ENCODE measurements at regions not wholly inside any gene's neighbourhood (a gene's known extent, or its start where the extent isn't known, plus 50 kb on each side); places are given as distances from the start of the nearest gene placed in this dataset.

DNA sequence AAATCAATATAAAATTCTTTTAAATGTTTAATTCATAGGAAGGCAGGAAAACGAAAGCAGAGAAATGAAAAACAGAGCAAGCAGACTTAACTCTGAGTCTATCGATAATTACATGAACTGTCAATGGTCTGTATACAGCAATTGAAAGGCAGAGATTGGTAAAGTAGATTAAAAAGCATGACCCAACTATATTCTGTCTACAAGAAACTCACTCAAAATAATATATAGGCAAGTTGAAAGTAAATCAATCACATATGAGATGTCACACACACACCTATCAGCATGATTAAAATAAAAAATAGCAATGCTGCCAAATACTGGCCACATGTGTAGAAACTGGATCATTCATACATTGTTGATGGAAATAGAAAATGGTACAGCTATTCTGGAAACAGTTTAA is 136.4 kb upstream of the CYP1B1 start:
- no peak overlapping the region for H3K27ac Mint-ChIP-seq

More for the DNA sequence above, 136.4 kb upstream of the CYP1B1 start:
- Histone ChIP-seq H2BK20ac (ENCODE audit: low read depth, low read length, poor library complexity, severe bottlenecking) (no peak overlapping the region), H3K4me2 (ENCODE audit: insufficient read depth, insufficient read length, low read length) (no peak overlapping the region), H2BK15ac (ENCODE audit: low read depth, low read length) (no peak overlapping the region), H3K18ac (ENCODE audit: insufficient read length, low read depth, low read length) (no peak overlapping the region), H3K14ac (ENCODE audit: insufficient read depth, low read length) (no peak overlapping the region), H3K27ac (ENCODE audit: insufficient read length, low read depth, low read length) (no peak overlapping the region), H3K4ac (ENCODE audit: low read depth, low read length) (no peak overlapping the region), H2AK5ac (ENCODE audit: insufficient read length, low read length) (no peak overlapping the region), H3K9me3 (ENCODE audit: control insufficient read depth, low read depth, low read length) (no peaks in the 10 kb centered on the region), H4K20me1 (ENCODE audit: control insufficient read depth, insufficient read depth, insufficient read length) (no peaks in the 10 kb centered on the region), H3K4me1 (ENCODE audit: insufficient read depth, low read length) (no peaks in the 10 kb centered on the region), H3K23me2 (ENCODE audit: insufficient read length, low read depth, low read length, poor library complexity, severe bottlenecking) (no peaks in the 10 kb centered on the region), H3T11ph (ENCODE audit: low read length) (no peak overlapping the region), H3K79me1 (ENCODE audit: insufficient read depth, low read depth, low read length, poor library complexity, severe bottlenecking) (no peaks in the 10 kb centered on the region), H3K23ac (ENCODE audit: insufficient read length, low read depth, low read length) (no peak overlapping the region), H2AFZ (ENCODE audit: low read length) (no peak overlapping the region), H2BK120ac (ENCODE audit: low read depth, low read length, poor library complexity, severe bottlenecking) (no peak overlapping the region), H3K27me3 (ENCODE audit: insufficient read depth, low read length) (no peaks in the 10 kb centered on the region), H3K9ac (ENCODE audit: extremely low read depth, insufficient read length, low read length) (no peak overlapping the region), H4K5ac (ENCODE audit: insufficient read length, low read depth, low read length) (no peak overlapping the region), H2BK5ac (ENCODE audit: insufficient read length, low read length) (no peak overlapping the region), H4K91ac (ENCODE audit: insufficient read length, low read depth, low read length) (no peak overlapping the region), H2BK12ac (ENCODE audit: insufficient read length, low read depth, low read length) (no peak overlapping the region), H3K79me2 (ENCODE audit: insufficient read depth, low read length) (no peaks in the 10 kb centered on the region), H3K56ac (ENCODE audit: insufficient read length, low read depth, low read length) (no peak overlapping the region), H4K8ac (replicated peaks; ENCODE audit: insufficient read length, low read depth, low read length) (no peak overlapping the region)
- H3K4me3 Mint-ChIP-seq, result no peak overlapping the region
- H3K4me1 Mint-ChIP-seq, result peaks cover 12 to 13% of the 10 kb centered on the region in 2 experiments
- peaks cover under 1% of the 10 kb centered on the region for H3K27me3 Mint-ChIP-seq (ENCODE audit: low read depth)
- TF ChIP-seq CTCF (conservative IDR thresholded peaks at IDR 0.05), result no peak
- DNase-seq, result no peak
- WGBS (ENCODE audit: extremely low coverage, insufficient read length, low lambda C conversion rate), result no CpG with 5 or more reads among the region's 2 CpGs
- H3K9me3 Mint-ChIP-seq, result no peaks in the 10 kb centered on the region; a peak in 4 of 5 replicates
- H3K36me3 Mint-ChIP-seq (ENCODE audit: insufficient read depth in 1 of 3, low read depth in 3 of 3), result peaks cover 0 to 5% (median 0%) of the 10 kb centered on the region in 3 experiments; a peak in 1 of 7 replicates
